Adrenal gland (tissue), 9 donors: ENCODE measurements at regions not wholly inside any gene's neighbourhood (a gene's known extent, or its start where the extent isn't known, plus 50 kb on each side); places are given as distances from the start of the nearest gene placed in this dataset.
"Not testable (repeated sequence)": the region's sequence is repeated elsewhere in the genome, so short reads cannot be mapped to it uniquely, and the experiment has no call there.

Source experiments
- DNase-seq, 7 donors: peaks; one replicate each; pipeline ENCODE4 v3.0.0-alpha.2; 2019 to 2020
- H3K27ac ChIP-seq, 5 donors: fragments of 200-600 bp; sonication (generic) in 4 of 5; 1 replicate in 3 of 5; 2 replicates in 2 of 5; pipeline versions ENCODE4 v1.5.1 to v1.8.0; 2016 to 2020; ENCODE audit warnings: mild to moderate bottlenecking in 1 of 5
- H3K27me3 ChIP-seq: fragments of 200-600 bp; 2 replicates; pipeline ENCODE4 v1.8.0; 2021
- H3K36me3 ChIP-seq, 2 donors: fragments of 200-600 bp; replicated peaks in 1 of 2; 1 replicate in 1 of 2; 2 replicates in 1 of 2; pipeline versions ENCODE4 v1.5.1 to v1.8.0; 2018 to 2022
- H3K4me1 ChIP-seq, 2 donors: fragments of 200-600 bp; replicated peaks in 1 of 2; 1 replicate in 1 of 2; 2 replicates in 1 of 2; pipeline versions ENCODE4 v1.5.1 to v1.8.0; 2018 to 2021
- H3K4me3 ChIP-seq, 4 donors: fragments of 200-600 bp; sonication (generic) in 3 of 4; one replicate each; pipeline ENCODE4 v1.5.1; 2016 to 2018
- H3K9me3 ChIP-seq, 3 donors: fragments of 200-600 bp; sonication (generic) in 1 of 3; replicated peaks in 1 of 3; 1 replicate in 2 of 3; 2 replicates in 1 of 3; pipeline versions ENCODE4 v1.5.1 to v1.8.0; 2016 to 2021
- POLR2A ChIP-seq, 2 donors: fragments of 450-650 bp; IDR thresholded peaks; one replicate each; pipeline ENCODE4 v1.6.1; 2017; ENCODE audit warnings: antibody characterized with exemption in 2 of 2, mild to moderate bottlenecking in 2 of 2, moderate library complexity in 1 of 2
- WGBS, 4 donors: extraction: QIAGEN DNeasy Blood & Tissue Kit in 2 of 4; methylation state at CpG; one replicate each; pipeline versions ENCODE4 v1.1.5 to v1.1.7; 2013 to 2017; 5-methylcytosine and 5-hydroxymethylcytosine counted together
- intact Hi-C, 2 donors: fragments of 100-400 bp; cut with DNase I; formaldehyde crosslinking; loops; one replicate each; pipeline versions ENCODE4 v1.14.1 to v1.15.0; 2022 to 2023
- TF ChIP-seq, protein P1 (sequence below), 6 experiments: fragments of 450-650 bp in 4 of 6; fragments of 200-600 bp in 2 of 6; sonication (generic) in 1 of 6; IDR thresholded peaks; 1 replicate in 5 of 6; 2 replicates in 1 of 6; pipeline versions ENCODE4 v1.5.1 to v1.8.0; 2016 to 2021; ENCODE audit warnings: antibody characterized with exemption in 6 of 6, mild to moderate bottlenecking in 2 of 6, moderate library complexity in 1 of 6
- donor health status: healthy with polysubstance abuse.
- donor health status: Bipolar disorder and iron deficiency.
- donor health status: DM: yes; HTN: yes; CAD: no.
- donor health status: DM: no; HTN: no; CAD: no.
- donor health status: DM: no; HTN: no; CAD: no.

DNA sequence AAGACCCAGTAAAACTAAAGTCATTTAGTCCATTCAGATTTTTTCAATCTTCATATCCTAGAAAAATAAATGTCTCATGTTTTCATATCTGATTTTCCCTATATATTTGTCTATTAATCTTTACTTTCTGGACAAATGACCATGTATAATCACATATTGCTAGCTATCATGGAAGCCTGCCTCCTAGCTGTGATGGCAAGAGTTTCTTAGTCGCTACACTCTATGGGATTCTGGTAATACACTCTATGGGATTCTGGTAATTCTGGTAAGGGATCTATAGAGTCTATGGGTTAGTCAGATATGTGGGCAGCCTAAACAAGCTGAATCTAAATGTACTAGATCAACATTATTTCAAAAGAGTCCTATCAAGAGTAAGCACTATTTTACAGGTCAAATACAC is 198.7 kb upstream of the LHX8 start:
- TF ChIP-seq POLR2A (IDR thresholded peaks at IDR 0.05): no peak
- Histone ChIP-seq H3K4me3 (no peak overlapping the region), H3K27ac (no peak overlapping the region), H3K4me1 (no peaks in the 10 kb centered on the region), H3K27me3 (no peaks in the 10 kb centered on the region), H3K9me3 (no peaks in the 10 kb centered on the region), H3K36me3 (no peaks in the 10 kb centered on the region)
- no peak for DNase-seq
- intact Hi-C loops: no loop called here
- 86 to 97% (median 89%) methylated on average over 1 of the region's 1 CpG for WGBS, 4 donors

DNA sequence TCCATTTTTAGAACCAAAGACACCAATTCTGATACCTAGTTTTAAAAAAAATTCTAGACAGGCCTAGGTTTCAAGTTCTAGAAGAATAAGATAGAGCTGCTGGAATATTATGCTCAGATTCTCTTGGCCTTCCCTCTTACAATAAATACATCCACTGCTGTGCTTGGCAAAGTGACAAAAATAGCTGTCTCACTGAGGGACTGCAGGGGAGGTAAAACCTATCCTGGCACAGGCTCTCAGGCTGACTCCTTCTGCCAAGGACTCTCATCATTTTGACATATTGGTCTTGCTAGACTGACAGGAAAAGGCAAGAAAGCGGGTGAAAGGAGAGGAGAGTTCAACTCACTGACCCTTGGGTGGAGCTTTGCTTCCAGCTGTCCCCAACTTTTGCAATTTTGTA is 197.0 kb upstream of the LHX8 start:
- TF ChIP-seq POLR2A (IDR thresholded peaks at IDR 0.05): no peak
- TF ChIP-seq, protein P1, sequence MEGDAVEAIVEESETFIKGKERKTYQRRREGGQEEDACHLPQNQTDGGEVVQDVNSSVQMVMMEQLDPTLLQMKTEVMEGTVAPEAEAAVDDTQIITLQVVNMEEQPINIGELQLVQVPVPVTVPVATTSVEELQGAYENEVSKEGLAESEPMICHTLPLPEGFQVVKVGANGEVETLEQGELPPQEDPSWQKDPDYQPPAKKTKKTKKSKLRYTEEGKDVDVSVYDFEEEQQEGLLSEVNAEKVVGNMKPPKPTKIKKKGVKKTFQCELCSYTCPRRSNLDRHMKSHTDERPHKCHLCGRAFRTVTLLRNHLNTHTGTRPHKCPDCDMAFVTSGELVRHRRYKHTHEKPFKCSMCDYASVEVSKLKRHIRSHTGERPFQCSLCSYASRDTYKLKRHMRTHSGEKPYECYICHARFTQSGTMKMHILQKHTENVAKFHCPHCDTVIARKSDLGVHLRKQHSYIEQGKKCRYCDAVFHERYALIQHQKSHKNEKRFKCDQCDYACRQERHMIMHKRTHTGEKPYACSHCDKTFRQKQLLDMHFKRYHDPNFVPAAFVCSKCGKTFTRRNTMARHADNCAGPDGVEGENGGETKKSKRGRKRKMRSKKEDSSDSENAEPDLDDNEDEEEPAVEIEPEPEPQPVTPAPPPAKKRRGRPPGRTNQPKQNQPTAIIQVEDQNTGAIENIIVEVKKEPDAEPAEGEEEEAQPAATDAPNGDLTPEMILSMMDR (IDR thresholded peaks at IDR 0.05): no peak
- Histone ChIP-seq H3K36me3 (no peaks in the 10 kb centered on the region), H3K9me3 (no peaks in the 10 kb centered on the region), H3K4me1 (no peaks in the 10 kb centered on the region), H3K27ac (no peak overlapping the region), H3K27me3 (no peaks in the 10 kb centered on the region), H3K4me3 (no peak overlapping the region)
- intact Hi-C loops: no loop called here
- no peak for DNase-seq
- 9 to 30% (median 11%) methylated on average over 1 of the region's 1 CpG for WGBS, 4 donors

DNA sequence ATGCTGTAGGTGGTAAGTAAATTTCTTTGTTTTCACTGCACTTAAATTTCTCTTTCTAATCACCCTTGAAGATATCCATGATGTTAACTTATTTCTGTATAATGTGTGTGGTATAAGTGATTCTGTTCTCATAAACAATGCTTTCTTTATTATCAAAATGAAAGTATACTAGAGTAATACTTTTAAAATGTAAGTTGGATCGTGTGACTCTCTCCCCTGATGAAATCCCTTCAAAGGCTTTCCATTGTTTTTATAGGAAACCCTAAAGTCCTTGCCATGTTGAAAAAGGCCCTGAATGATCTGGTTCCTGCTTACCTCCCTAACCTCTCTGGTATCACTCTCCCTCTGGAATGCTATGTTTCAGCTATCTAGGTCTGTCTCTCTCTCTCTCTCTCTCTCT is 191.1 kb upstream of the LHX8 start:
- intact Hi-C loops: no loop called here
- 61 to 73% (median 68%) methylated on average over 1 of the region's 1 CpG for WGBS, 4 donors
- no peak for TF ChIP-seq POLR2A (IDR thresholded peaks at IDR 0.05)
- TF ChIP-seq, protein P1 (IDR thresholded peaks at IDR 0.05): no peak
- Histone ChIP-seq H3K36me3 (no peaks in the 10 kb centered on the region), H3K27ac (no peak overlapping the region), H3K9me3 (no peaks in the 10 kb centered on the region), H3K4me3 (no peak overlapping the region), H3K4me1 (no peaks in the 10 kb centered on the region), H3K27me3 (no peaks in the 10 kb centered on the region)
- no peak for DNase-seq

DNA sequence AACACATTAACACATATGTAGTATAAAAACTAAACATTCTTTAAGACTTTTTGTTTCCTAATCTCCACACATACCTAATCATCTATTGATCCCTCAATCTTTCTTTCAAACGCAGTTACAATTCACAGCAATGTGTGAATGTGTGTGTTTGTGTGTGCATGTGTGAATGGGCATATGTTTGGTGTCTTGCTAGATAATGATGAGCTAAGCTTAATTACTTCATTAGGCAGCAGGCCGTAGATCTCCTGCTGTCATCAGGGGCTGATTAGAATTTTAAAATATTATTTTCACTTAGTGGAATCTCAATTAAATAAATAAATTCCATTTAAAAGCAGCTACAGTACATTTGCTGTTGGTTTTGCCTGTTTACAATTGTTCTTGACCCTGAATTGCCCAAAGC is 187.8 kb upstream of the LHX8 start:
- no peak overlapping the region for H3K4me3 ChIP-seq
- intact Hi-C loops: no loop called here
- no peaks in the 10 kb centered on the region for H3K9me3 ChIP-seq
- DNase-seq: no peak
- no peak overlapping the region for H3K27ac ChIP-seq
- no peaks in the 10 kb centered on the region for H3K27me3 ChIP-seq
- H3K4me1 ChIP-seq: no peaks in the 10 kb centered on the region
- TF ChIP-seq, protein P1 (IDR thresholded peaks at IDR 0.05): no peak
- TF ChIP-seq POLR2A (IDR thresholded peaks at IDR 0.05): no peak
- no peaks in the 10 kb centered on the region for H3K36me3 ChIP-seq
- WGBS, 4 donors: 54 to 76% (median 70%) methylated on average over 2 of the region's 2 CpGs

DNA sequence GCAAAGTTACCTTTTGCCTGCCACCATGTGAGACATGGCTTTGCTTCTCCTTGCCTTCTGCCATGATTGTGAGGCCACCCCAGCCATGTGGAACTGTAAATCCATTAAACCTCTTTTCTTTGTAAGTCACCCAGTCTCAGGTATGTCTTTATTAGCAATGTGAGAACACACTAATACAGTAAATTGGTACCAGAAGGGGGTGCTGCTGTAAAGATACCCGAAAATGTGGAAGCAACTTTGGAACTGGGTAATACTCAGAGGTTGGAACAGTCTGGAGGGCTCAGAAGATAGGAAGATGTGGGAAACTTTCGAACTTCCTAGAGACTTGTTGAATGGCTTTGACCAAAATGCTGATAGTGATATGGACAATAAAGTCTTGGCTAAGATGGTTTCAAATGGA is 184.8 kb upstream of the LHX8 start:
- H3K27me3 ChIP-seq, H3K4me1 ChIP-seq, H3K27ac ChIP-seq, H3K36me3 ChIP-seq, intact Hi-C loops, DNase-seq, H3K4me3 ChIP-seq, H3K9me3 ChIP-seq: not testable (repeated sequence)
- 45 to 75% (median 54%) methylated on average over 2 of the region's 2 CpGs for WGBS, 4 donors

DNA sequence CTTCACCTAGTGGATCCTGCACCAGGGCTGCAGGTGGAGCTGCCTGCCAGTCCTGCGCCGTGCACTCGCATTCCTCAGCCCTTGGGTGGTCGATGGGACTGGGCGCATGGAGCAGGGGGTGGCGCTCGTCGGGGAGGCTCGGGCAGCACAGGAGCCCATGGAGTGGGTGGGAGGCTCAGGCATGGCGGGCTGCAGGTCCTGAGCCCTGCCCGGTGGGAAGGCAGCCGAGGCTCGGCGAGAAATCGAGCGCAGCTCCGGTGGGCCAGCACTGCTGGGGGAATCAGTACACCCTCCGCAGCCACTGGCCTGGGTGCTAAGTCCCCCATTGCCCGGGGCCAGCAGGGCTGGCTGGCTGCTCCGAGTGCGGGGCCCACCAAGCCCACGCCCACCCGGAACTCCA is 182.2 kb upstream of the LHX8 start:
- 92 to 94% (median 92%) methylated on average over 11 to 20 of the region's 23 CpGs for whole genome bisulfite sequencing, 4 donors
- H3K27ac ChIP-seq, H3K4me3 ChIP-seq: not testable (repeated sequence)

More for the DNA sequence above, 182.2 kb upstream of the LHX8 start:
- DNase-seq, intact Hi-C loops, H3K9me3 ChIP-seq, H3K36me3 ChIP-seq, H3K27me3 ChIP-seq, H3K4me1 ChIP-seq: not testable (repeated sequence)
